NOMO-1 treated with dmso at 0.1 percent for 144 hours (cell line): ENCODE measurements at regions not wholly inside any gene's neighbourhood (a gene's known extent, or its start where the extent isn't known, plus 50 kb on each side); places are given as distances from the start of the nearest gene placed in this dataset.

ENCODE experiments used
- DNase-seq: peaks from one replicate; lab custom pipeline; 2025; ENCODE audit not compliant: unreplicated experiment; lab: John Stamatoyannopoulos, UW

DNA sequence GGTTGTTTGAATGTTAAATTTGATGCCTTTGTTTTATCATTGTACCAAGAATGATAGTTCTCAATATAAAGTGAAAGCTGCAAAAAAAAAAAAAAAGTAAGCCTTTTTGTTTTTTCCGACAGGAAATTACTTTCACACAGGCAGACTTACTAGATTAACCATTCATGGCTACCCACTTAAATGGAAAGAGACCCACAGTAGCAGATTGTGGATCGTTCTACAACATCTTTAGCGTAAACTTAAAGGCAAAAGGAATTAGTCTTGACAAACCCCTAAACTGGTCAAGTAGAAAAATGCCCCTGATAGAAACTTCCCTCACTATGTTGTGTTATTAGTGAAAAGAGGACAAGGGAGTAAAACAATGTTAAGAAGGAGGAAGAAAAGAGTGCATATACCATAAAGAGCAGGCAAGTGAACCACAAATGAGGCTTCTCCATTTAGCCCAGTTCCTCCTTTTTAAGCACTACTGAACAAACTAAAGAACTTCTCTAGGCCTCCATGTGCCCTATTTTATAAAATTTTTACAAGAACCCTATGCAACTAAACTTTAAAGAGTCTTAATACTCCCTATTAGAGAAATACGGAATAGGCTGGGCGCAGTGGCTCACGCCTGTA, 1560.3 kb downstream of the MRPL39 start:
- DNase-seq, result peak; percentile 43

DNA sequence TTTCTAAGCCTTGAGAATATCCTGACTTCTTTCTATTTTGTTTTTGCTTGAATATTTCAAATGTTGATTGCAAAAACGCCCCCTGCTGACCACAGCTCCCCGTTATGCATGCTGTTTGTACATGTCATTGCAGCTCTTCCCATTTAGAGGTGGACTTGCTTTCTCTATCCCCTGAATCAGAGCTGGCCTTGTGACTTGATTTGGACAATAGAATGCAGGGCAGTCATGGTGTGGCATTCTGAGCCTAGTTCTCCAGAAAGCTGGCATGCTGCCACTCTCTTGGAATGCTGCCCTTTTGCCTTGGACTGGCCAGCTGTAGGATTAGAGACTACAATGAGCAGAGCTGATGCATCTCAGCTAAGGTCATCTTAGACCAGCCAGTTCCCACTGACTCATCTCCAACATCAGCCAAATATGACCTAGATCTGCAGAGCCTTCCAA, 1561.5 kb downstream of the MRPL39 start:
- no peak for DNase-seq

DNA sequence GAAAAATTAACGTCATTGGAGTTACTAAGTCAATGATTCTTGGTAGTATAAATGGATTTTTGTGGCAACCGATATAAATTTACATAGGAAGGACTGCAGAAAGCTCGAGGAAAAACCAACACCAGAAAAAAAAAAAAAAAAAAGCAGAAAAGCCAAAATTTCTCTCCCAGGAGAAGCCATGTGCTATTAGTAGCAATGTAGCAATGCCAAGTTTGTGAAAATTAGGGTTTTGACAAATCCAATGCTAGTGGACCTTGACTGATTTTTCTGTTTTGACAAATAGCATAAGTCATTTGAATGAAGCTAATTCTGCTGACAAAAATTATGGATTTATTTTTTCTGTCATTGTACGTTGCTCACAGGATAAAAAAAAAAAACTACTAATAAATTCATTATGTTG, 1561.9 kb downstream of the MRPL39 start:
- DNase-seq, result no peak

DNA sequence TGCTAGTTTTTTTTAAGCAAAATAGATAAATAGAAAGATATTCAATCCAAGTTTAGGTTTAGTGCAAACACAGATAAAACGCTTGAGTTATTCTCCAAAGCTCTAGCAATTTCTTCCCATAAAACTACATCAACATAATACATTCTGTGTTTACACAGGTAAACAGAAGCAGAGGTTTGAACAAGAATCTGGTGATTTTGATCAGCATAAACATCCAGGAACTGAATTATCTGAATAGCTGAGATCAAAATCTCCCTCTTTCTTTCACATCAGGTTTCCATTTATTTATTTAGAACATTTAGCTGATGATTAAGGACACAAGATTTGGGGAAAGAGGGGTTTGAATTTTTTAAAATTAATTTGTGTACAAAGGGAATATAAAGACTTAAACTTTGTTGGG, 1564.6 kb downstream of the MRPL39 start:
- no peak for DNase-seq

DNA sequence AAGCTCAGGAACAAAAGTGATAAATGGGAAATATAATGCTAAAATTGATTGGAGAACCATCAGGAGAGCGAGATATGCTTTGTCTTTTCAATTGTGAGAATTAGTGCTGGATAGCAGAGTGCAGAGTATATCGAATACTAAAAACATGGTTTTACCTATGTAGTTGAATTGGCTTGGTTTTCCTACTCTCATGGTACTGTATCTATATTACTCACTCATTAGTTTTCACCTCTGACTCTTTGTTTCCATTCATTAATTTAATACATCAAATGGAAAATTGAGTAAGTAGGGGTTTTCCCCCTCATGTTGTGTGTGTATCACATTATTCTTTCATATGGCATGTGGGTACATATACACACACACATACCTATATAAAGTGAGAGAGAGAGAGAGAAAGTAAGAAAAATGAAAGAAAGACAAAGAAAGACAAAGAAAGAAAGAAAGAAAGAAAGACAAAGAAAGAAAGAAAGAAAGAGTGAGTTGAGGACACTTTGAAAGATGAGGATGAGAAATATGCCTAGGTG, 1574.5 kb downstream of the MRPL39 start:
- no peak for DNase-seq

DNA sequence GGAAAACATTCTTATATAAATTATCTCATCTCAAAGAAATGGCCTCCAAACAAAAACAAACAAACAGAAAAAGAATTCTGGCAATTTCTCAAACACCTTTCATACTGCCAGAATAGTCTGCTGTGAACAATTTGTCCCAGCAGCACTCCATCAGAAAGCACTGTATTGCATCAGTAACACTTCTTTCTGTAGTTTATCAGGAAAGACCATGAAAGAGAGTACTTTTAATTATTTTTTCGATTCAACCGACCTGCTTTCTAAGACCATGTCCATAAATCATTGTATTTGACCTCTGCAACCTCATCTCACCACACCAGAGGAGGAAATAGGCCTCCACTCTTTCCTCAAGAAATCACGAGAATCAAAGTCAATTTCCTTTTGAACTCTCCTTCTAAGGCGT, 1579.9 kb downstream of the MRPL39 start:
- DNase-seq, result no peak

DNA sequence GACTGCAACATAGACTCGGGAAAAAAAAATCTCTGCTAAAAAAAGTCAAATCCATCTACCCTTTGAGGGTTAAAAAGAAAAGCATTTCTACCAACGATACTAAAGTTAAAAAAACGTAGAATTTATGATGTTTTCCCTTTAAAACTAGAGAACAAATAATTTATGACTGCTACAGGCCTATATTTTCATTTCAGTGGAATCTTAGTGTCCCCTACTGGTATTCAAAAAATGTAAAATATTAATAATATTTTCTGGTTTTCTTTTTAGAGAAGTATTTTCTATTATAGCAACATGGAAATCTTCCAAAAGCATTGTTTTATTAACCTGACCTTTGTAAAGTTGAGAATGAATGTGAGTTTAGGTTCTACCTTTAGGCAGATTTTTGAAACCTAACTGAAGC, 1582.2 kb downstream of the MRPL39 start:
- no peak for DNase-seq

DNA sequence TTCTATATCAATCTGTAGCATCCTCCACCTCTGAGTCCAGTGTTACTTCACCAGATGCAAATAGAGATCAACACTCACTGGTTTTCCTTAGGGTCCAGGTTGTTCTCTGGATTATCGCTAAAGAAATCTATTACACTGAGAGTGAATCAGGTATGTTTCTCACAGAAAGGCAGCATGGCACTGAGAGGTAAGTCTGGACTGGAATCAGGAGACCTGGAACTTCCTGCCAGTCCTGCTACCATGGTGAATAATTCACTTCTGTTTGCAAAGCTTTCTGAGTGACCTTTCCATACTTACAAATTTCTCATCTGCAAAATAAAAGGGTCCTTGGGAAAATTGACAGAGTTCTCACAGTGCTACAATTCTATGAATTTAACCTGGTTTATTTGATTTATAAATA, 1583.3 kb downstream of the MRPL39 start:
- no peak for DNase-seq

DNA sequence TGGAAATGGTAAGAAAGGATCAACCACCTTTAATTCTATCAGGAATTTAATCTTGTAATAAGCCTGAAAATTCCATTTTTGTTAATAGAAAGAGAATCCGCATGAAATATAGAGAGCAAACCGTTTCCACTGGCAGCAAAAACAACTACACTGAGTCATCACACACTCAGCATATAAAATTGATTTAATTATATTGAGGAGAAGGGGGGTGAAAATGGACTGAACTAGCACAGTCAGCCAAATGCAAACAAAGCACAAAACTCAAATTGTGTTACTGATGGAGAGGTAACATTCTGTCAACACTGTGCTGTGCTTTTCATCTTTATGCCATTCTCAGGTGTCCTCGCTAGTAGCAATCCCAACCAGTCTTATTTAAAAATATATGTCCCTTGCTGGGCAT, 1583.9 kb downstream of the MRPL39 start:
- no peak for DNase-seq

DNA sequence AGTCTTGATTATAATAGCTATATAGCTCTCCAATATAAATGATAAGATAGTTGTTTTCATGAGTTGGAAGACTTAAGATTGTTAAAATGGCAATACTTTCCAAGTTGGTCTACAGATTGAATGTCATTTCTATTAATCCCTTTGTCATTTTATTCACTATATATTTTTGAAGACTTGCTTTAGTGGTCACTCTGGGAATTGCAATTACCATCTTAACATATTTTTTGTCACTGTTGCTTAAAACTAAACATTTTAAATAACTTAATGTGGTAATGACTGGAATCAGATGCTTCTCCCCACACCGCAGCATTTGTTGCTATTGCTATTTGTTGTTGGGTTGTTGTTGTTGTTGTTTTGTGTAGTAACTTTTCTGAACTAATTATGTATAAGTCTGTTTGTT, 1592.9 kb downstream of the MRPL39 start:
- DNase-seq, result no peak

DNA sequence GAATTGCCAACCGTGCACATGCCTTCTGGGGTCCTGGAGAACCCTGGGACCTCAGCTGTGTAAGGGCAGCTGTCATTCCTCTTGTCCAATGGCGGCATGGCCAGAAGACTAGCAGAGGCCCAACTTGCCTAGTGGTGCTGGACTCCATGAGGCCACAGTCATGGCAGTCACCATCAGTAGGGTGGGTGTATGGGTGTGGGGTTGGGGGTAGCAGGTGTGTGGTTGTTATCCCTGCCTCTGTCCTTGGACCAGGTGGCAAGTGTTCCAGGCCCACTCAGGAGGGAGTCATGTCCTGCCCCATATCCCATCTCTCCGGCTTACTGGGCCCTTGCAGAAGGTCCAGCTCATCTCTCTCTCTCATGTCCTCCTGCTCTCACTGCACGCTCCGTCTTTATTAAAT, 1596.2 kb downstream of the MRPL39 start:
- no peak for DNase-seq

DNA sequence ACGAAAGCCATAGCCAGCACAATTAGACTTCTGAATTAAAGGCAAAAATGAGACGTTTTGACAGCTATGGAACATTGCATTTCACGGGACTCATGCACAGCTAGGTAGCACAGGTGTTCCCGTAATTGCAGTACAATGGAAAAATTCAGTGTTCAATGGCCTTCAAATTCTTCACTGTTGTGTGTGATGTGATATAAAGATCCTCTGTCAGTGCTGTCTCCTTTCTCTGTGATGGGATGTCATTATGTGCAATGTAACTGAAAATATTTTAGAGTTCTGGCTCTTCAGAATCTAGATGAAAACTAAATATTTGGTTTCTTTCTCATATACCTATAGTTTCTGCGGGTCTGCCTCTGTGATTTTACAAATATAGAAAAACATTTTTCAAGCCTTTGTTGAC, 1599.7 kb downstream of the MRPL39 start:
- no peak for DNase-seq

DNA sequence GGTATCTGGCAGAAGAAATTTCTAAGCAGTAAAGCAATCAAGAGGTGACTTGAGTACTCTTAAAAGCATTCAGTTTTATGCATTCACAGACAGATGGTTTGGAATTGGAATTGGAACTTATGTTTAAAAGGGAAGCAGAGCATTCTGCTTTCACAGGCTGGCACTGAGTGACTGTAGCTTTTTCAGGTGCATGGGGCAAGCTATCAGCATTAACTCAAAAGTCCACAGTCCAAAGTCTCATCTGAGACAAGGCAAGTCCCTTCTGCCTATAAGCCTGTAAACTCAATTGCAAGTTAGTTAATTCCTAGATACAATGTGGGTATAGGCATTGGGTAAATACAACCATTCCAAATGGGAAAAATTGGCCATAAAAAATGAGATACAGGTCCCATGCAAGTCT, 1620.3 kb downstream of the MRPL39 start:
- no peak for DNase-seq

DNA sequence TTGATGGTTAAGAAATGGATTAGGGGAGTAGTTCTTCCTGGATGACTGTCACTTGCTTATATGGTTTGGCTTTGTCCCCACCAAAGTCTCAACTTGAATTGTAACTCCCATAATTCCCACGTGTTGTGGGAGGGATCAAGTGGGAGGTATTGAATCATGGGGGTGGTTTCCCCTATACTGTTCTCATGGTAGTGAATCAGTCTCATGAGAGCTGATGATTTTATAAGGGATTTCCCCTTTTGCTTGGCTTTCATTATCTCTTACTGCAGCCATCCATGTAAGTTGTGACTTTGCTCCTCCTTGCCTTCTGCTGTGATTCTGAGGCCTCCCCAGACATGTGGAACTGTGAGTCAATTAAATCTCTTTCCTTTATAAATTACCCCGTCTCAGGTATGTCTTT, 1621.1 kb downstream of the MRPL39 start:
- DNase-seq, result no peak

DNA sequence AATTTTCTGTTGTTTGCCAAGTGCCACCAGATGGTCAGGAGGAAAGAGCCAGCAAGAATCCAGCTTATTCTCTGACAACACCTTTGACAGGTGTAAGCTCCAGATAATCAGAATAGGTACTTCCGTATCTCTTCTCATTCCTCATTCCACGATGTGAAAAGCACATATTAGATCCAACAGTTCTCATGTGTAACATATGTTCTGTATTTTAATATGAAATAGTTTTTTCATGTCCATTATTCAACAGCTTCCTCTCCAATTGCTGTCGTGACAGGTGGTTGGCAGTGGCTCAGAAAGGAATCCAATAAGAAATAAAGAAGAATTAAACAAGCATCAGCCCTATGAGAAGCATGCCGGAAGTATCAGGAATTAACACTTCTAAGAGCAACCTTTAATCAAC, 1624.7 kb downstream of the MRPL39 start:
- no peak for DNase-seq

DNA sequence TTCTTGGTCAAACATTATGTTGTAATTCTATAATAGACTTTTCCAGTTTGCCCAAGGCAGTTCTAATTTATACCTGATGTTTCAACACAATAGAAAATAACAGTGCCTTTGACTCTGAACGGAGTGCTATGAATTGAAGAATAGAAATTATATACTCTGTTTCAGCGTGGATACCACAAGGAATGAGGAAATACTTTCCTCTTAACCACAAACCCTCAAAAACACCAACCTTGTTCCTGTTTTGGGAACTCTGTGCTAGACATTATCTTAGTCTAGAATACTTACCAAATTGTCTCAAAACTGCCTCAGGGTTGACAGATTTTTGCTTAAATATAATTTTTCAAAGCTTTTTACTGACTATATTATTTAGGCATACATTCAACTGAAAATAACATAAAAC, 1629.3 kb downstream of the MRPL39 start:
- DNase-seq, result peak; percentile 61

DNA sequence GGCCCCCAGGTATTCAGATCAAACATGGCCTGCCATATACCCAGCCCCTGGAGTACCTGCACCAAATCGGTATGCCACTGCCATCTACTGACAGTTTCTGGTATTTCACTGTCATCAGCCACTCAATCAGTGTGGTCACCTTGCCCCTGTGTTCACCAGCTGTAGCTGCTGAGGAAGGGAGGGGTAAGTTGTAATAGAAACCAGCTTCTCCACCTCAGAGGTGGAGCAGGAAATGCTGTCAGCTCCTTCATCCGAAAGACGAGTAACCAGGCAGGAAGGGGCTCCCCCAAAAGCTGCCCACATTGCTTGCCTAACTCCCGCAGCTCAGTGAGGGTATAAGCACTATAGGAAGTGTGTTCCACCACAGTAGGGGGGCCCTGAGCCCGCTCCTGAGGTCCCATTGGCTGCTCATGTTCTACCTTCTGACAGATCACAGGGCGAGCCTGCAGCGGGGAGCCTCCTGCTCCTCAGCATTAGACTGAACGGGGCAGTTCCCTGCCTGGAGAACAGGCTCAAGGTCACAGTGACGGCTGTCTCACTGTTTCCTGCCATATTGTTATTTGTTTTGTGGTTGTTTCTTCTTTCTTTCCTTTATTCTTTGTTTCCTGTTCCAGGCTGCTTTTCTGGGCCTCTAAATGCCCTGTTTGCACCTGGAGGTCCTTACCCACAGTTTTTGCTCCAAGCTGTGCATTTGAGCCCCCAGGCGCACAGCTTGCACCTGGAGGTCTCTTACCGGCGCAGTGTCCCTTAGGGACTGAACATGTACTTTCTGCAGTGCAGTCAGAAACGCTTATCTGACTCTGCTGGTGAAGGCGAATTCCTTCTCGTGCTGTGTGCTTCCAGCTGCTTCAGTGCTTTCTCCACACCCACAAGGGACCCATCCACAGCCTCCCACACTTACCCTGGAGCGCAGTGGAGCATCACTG, 1638.3 kb downstream of the MRPL39 start:
- DNase-seq, result peak; percentile 93

DNA sequence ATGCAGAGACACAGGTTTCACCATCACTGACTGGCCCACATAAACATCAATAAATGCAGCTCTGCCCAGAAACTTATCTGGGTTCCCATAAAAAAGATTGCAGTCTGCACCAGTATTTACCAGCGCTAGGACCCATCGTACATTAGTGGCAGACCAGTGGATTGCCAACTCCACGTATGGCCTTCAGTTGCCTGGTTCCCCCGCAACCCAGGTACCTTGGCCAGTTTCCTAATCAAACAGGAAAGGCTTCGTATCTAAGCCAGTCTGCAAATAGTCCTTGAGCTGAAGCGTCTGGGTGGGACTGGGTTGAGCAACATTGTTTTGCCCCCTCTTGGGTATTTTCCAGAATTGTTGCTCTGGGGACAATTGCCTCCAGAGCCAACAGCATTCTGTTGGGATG, 1639.3 kb downstream of the MRPL39 start:
- DNase-seq, result no peak

DNA sequence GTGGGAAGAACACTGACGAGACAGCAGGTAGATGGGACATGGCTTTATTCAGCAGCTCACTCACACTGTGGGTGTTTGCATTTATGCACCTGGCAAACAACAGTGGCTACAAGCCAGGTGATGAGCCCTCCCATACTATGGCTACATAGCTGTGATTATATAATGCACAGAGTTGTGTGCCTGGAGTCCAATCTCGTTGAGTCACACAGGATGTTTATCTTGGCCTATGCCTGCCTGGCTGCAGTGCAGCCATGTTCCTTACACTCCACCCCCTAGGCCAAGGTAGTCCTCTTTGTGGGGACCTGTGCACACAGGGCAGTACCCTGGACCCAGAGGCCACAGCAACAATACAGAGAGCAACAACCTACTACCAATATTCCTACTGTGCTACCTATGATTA, 1643.8 kb downstream of the MRPL39 start:
- DNase-seq, result no peak

DNA sequence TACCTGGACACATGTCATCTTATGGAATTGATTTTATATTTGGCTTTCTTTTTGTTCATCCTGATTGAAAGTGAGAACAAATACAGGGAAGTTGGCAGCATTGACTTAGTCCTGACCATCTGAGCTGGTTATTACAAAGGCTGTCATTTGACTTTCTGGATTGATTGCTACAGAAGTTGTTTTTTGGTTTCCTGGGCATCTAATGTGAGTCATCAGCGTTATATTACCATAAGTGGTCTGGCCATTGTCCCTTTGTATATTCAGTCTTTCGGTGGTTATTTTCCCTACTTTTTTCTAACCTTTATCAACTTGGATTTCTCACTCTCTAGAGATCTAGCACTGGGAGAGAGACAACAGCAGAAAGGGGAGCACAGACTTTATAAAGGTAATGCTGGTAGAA, 1646.5 kb downstream of the MRPL39 start:
- DNase-seq, result no peak

DNA sequence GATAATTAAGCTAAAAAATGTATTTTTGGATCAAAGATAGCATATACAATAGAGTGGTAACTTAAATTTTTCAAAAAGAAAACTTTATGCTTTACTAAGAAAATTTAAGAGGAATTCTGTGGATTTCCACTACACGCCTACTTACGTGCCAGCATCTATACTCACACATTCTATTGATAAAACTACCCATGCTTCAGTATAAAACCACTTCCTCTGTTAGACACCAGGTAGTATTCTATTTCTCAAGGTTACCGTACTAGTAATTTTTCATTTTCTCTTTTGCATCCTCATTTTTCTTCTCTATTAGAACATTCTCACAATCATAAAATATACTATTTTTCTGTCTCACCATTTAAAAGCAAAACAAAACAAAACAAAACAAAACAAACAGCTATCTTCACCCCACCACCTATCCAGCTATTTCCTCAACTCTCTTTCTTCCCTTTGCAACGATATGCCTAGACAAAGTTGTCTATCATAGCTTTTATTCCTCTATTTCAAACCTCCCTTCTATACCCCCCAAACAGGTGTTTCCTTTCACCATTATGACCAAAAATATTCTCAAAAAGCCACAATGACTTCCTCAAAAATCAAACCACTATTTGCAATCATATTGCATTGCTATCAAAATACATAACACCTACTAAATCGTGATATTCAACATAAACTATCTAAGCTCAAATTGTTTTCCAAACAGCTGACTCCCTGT, 1652.0 kb downstream of the MRPL39 start:
- DNase-seq, result no peak

DNA sequence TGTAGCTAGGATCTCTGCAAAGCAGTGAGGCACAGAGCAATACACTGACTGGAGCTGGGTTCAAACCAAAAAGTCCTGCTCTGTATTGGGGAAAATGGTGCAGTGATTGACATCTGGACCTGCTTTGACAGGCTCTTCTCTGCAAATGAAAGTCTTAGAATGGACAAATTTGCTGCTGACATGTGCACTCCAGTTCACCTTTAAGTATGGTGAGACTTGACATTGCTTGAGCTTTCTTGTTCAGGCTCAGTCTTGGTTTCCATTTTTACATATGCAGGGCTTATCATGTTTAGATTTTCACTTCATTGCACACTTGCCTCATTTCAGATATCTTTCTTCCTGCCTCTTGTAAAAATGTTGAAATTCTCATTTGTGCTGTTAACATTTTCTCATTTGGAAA, 1655.0 kb downstream of the MRPL39 start:
- DNase-seq, result no peak
